Panc1 (cell line): ENCODE measurements at regions not wholly inside any gene's neighbourhood (a gene's known extent, or its start where the extent isn't known, plus 50 kb on each side); places are given as distances from the start of the nearest gene placed in this dataset.

Source experiments
- POLR2AphosphoS5 ChIP-seq: IDR thresholded peaks from 2 replicates; pipeline ENCODE4 v1.6.1; 2012; ENCODE audit warnings: mild to moderate bottlenecking, low read depth, low read length, moderate library complexity
- SIN3A ChIP-seq: IDR thresholded peaks from 2 replicates; pipeline ENCODE4 v1.6.1; 2012; ENCODE audit warnings: low read depth, mild to moderate bottlenecking, low read length, moderate library complexity, borderline replicate concordance; ENCODE audit not compliant: insufficient read depth
- TF ChIP-seq, protein P1 (sequence below): fragments of 450-650 bp; IDR thresholded peaks from 2 replicates; pipeline ENCODE4 v1.5.1; 2017; ENCODE audit warnings: mild to moderate bottlenecking
- TF ChIP-seq, protein P2 (sequence below), 2 experiments: IDR thresholded peaks; 2 replicates each; pipeline ENCODE4 v1.6.1; 2011 to 2012; ENCODE audit warnings: low read depth in 2 of 2, control low read depth in 1 of 2, low read length in 1 of 2, mild to moderate bottlenecking in 1 of 2, moderate library complexity in 1 of 2; ENCODE audit not compliant: insufficient read depth in 1 of 2

DNA sequence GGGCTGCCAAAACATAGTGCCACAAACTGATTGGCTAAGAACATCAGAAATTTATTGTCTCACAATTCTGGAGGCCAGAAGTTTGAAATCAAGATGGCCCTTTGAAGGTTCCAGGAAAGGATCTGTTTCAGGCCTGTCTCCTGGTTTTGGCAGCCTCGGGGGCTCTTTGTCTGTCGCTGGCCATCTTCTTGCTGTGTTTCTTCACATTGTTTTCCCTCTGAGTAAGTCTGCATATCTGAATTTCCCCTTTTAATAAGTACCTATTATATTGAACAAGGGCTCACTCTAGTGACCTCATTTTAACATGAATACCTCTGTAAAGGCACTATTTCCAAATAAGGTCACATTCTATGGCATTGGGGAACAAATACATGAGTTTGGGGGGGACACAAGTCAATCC, 467.1 kb upstream of the MGAT4C start:
- TF ChIP-seq POLR2AphosphoS5 (no peak), SIN3A (no peak)
- TF ChIP-seq, protein P1, sequence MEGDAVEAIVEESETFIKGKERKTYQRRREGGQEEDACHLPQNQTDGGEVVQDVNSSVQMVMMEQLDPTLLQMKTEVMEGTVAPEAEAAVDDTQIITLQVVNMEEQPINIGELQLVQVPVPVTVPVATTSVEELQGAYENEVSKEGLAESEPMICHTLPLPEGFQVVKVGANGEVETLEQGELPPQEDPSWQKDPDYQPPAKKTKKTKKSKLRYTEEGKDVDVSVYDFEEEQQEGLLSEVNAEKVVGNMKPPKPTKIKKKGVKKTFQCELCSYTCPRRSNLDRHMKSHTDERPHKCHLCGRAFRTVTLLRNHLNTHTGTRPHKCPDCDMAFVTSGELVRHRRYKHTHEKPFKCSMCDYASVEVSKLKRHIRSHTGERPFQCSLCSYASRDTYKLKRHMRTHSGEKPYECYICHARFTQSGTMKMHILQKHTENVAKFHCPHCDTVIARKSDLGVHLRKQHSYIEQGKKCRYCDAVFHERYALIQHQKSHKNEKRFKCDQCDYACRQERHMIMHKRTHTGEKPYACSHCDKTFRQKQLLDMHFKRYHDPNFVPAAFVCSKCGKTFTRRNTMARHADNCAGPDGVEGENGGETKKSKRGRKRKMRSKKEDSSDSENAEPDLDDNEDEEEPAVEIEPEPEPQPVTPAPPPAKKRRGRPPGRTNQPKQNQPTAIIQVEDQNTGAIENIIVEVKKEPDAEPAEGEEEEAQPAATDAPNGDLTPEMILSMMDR = no peak
- TF ChIP-seq, protein P2, sequence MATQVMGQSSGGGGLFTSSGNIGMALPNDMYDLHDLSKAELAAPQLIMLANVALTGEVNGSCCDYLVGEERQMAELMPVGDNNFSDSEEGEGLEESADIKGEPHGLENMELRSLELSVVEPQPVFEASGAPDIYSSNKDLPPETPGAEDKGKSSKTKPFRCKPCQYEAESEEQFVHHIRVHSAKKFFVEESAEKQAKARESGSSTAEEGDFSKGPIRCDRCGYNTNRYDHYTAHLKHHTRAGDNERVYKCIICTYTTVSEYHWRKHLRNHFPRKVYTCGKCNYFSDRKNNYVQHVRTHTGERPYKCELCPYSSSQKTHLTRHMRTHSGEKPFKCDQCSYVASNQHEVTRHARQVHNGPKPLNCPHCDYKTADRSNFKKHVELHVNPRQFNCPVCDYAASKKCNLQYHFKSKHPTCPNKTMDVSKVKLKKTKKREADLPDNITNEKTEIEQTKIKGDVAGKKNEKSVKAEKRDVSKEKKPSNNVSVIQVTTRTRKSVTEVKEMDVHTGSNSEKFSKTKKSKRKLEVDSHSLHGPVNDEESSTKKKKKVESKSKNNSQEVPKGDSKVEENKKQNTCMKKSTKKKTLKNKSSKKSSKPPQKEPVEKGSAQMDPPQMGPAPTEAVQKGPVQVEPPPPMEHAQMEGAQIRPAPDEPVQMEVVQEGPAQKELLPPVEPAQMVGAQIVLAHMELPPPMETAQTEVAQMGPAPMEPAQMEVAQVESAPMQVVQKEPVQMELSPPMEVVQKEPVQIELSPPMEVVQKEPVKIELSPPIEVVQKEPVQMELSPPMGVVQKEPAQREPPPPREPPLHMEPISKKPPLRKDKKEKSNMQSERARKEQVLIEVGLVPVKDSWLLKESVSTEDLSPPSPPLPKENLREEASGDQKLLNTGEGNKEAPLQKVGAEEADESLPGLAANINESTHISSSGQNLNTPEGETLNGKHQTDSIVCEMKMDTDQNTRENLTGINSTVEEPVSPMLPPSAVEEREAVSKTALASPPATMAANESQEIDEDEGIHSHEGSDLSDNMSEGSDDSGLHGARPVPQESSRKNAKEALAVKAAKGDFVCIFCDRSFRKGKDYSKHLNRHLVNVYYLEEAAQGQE (IDR thresholded peaks at IDR 0.05; ENCODE audit: insufficient read depth in 1 of 2, low read depth in 2 of 2, low read length in 1 of 2) = no peak
